ENCODE measurements at regions not wholly inside any gene's neighbourhood (a gene's known extent, or its start where the extent isn't known, plus 50 kb on each side); places are given as distances from the start of the nearest gene placed in this dataset.

DNA sequence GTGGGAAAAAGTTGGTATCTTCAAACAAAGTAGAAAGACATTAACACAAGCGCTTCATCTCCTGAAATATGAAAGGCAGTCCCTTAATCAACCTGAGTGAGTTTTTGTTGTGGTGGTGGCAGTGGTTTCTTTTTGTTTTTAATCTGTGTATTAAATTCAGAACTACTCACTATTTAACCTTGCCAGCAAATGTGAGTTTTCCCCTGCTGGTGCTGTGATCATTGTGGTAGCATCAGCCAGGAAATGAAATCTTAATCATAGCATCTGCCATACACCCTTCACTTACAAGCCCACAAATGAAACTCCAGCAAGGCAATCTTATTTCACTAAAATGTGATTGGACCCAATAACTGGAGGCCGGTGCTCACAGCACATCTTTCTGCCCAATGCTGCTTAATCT lies 229.7 kb downstream of the SHOX2 start:
- H3K36me3 Mint-ChIP-seq (ENCODE audit: low read depth): peaks cover 4% of the 10 kb centered on the region
- H3K4me3 Mint-ChIP-seq: no peak overlapping the region
- H3K4me1 Mint-ChIP-seq: no peaks in the 10 kb centered on the region
- peaks cover 30% of the 10 kb centered on the region for H3K9me3 Mint-ChIP-seq
- peaks cover 4% of the 10 kb centered on the region for H3K27me3 Mint-ChIP-seq (ENCODE audit: low read depth, poor library complexity)
- DNase-seq: no peak
- TF ChIP-seq, protein P1, sequence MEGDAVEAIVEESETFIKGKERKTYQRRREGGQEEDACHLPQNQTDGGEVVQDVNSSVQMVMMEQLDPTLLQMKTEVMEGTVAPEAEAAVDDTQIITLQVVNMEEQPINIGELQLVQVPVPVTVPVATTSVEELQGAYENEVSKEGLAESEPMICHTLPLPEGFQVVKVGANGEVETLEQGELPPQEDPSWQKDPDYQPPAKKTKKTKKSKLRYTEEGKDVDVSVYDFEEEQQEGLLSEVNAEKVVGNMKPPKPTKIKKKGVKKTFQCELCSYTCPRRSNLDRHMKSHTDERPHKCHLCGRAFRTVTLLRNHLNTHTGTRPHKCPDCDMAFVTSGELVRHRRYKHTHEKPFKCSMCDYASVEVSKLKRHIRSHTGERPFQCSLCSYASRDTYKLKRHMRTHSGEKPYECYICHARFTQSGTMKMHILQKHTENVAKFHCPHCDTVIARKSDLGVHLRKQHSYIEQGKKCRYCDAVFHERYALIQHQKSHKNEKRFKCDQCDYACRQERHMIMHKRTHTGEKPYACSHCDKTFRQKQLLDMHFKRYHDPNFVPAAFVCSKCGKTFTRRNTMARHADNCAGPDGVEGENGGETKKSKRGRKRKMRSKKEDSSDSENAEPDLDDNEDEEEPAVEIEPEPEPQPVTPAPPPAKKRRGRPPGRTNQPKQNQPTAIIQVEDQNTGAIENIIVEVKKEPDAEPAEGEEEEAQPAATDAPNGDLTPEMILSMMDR (IDR thresholded peaks at IDR 0.05): no peak
- no peak overlapping the region for H3K27ac Mint-ChIP-seq

DNA sequence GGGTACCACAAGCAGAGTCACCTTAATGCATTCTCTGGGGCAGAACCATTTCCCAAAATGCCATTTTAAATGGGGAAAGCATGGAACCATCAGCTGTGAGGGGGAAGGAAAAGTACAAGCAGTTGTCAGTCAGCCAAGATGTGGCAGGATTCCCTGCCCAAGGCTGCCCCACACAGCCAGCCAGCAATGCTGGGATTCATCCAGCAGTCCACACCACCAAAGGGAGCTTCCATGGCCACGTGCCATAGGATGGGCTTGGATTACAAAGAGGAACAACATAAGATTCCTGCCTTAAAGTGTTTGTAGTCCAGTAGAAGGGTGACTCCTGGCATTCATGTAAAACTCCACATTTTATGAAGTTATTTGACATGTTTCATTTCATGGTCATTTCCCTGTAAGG lies 233.3 kb downstream of the SHOX2 start:
- TF ChIP-seq, protein P1 (IDR thresholded peaks at IDR 0.05): no peak
- H3K9me3 Mint-ChIP-seq: no peaks in the 10 kb centered on the region
- H3K4me1 Mint-ChIP-seq: no peaks in the 10 kb centered on the region
- DNase-seq: no peak
- no peaks in the 10 kb centered on the region for H3K36me3 Mint-ChIP-seq (ENCODE audit: low read depth)
- H3K27me3 Mint-ChIP-seq (ENCODE audit: low read depth, poor library complexity): peaks cover 4% of the 10 kb centered on the region
- no peak overlapping the region for H3K4me3 Mint-ChIP-seq
- no peak overlapping the region for H3K27ac Mint-ChIP-seq

DNA sequence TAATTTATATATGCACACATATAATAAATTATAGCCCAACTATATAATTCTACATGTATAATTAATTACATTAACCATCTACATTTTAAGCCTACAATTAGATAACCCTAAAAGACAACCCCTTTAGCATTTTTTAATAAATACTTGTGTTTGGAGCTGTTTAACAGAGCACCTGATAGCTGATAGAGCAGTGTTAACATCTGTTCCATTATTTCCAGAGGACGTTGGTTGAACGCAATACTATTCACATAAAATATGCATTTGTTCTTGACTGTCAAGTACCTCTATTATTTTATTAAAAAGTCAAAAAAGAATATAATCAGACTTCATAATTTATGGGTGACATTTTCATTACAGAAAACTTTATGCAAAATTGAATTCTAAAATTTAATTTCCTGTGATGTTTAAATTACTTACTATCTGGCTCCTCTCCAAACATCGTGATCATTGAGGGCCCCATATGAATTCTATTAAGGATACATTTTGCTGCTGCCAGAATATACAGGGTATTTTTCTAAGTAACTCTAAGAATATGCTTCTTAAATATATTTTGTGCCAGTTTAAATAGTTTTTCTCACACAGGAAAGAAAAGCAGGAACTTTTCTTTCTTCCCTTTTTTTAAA lies 234.3 kb downstream of the SHOX2 start:
- H3K36me3 Mint-ChIP-seq (ENCODE audit: low read depth): no peaks in the 10 kb centered on the region
- no peak overlapping the region for H3K4me3 Mint-ChIP-seq
- peaks cover 4% of the 10 kb centered on the region for H3K27me3 Mint-ChIP-seq (ENCODE audit: low read depth, poor library complexity)
- TF ChIP-seq, protein P1 (IDR thresholded peaks at IDR 0.05): no peak
- no peaks in the 10 kb centered on the region for H3K4me1 Mint-ChIP-seq
- no peaks in the 10 kb centered on the region for H3K9me3 Mint-ChIP-seq
- H3K27ac Mint-ChIP-seq: no peak overlapping the region
- no peak for DNase-seq

DNA sequence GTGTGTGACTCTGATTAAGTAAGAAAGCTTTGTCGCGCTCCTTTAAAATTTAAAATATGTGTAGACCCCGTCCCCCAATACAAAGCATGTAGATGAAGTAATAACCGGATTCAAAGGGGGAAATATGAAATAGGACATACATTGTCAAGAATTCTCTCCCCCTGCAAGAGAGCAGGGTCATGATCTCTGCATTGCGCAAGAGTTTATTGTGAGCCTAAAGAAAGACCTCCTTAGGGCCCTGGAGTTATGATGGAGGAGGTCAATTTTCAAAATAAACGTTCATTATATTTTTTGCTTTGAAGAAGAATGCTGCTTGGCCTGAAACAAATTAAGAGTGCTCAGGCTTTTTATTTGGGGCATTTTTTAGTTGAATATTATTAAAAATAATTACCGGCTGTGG lies 235.0 kb downstream of the SHOX2 start:
- Mint-ChIP-seq H3K4me1 (no peaks in the 10 kb centered on the region), H3K9me3 (no peaks in the 10 kb centered on the region), H3K4me3 (no peak overlapping the region), H3K27ac (no peak overlapping the region), H3K36me3 (ENCODE audit: low read depth) (no peaks in the 10 kb centered on the region), H3K27me3 (ENCODE audit: low read depth, poor library complexity) (peaks cover 4% of the 10 kb centered on the region)
- no peak for DNase-seq
- TF ChIP-seq, protein P1 (IDR thresholded peaks at IDR 0.05): no peak

DNA sequence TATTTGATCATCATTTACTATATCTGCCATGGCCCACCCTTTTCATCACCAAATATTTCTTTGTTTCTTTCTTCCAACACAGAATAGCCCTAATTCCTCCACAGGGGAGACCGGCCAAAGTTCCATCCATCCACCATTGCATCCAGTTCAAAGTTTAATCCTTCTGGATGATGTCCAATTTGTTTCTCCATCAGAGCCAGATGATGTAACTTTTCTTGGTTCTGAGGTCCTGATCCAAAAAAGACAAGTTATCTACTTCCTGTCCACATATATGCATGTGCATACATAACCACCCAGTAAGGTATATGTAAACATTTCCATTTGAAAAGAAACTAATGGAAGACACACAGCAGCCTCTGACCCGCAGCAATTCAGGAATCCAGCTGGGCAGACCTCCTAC lies 237.3 kb downstream of the SHOX2 start:
- Mint-ChIP-seq H3K4me1 (no peaks in the 10 kb centered on the region), H3K27me3 (ENCODE audit: low read depth, poor library complexity) (peaks cover 4% of the 10 kb centered on the region), H3K4me3 (no peak overlapping the region), H3K27ac (no peak overlapping the region), H3K36me3 (ENCODE audit: low read depth) (no peaks in the 10 kb centered on the region), H3K9me3 (no peaks in the 10 kb centered on the region)
- DNase-seq: no peak
- TF ChIP-seq, protein P1 (IDR thresholded peaks at IDR 0.05): no peak

DNA sequence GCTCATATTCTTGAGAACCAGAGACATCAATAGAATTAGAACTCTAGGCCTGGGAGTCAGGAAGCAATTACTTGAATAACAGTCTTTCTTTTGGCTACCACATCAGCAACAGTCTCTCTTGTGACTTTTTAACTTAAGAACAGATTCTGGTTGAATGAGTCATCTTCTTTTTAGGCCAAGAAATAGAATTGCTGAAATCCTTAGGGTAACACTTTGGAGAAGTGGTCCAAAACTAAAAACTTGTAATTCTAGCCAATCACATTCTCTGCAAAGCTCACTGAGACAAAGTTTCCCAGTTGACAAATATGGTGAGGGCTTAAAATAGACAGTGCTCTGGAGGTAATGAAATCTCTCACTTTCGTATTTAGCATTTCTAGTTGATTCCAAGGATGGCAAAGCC lies 238.0 kb downstream of the SHOX2 start:
- Mint-ChIP-seq H3K36me3 (ENCODE audit: low read depth) (no peaks in the 10 kb centered on the region), H3K9me3 (no peaks in the 10 kb centered on the region), H3K4me1 (no peaks in the 10 kb centered on the region), H3K27ac (no peak overlapping the region), H3K4me3 (no peak overlapping the region), H3K27me3 (ENCODE audit: low read depth, poor library complexity) (peaks cover 7% of the 10 kb centered on the region)
- TF ChIP-seq, protein P1 (IDR thresholded peaks at IDR 0.05): no peak
- DNase-seq: no peak

All from nephron progenitor cell (in vitro differentiated cells).